ENCODE measurements at regions not wholly inside any gene's neighbourhood (a gene's known extent, or its start where the extent isn't known, plus 50 kb on each side); places are given as distances from the start of the nearest gene placed in this dataset.

DNA sequence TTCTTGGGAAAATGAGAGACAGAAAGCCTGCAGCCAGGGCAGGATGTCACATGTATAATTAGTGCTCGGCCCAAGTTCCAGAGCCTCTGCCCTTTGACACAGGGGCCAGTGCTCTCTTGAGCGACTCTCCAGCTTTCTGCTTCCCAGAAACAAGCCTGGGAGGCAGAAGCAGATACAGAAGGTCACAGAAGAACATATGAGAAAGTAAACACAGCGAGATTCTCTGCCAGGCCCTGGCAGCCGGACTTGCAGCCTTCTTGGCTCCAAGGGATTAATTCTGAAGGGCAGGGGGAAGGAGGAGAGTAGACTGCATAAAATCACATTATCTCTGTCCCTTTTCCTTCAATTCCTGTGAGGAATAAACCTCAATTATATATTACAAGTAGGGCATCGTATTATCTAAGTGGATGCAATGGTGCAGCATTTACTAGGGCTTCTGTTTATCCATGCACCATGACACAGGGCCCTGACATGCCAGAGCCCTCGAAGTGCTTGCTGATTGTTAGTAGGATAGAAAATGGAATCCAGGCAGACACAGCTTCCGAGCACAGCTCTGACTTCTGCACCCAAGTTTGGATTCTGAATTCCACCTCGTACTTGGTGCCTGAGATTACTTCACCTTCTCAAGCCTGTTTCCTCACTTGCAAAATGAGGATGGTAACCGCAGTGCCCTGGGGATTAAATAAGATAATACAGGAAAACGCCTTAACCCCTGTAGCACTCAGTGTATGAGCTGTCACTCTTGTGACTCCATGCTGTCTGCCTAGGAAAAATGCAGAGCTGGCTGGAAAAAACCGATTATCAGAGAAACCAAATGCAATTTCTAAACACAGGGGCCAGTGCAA is 536.5 kb downstream of the TNS3 start:
- H3K36me3 ChIP-seq (ENCODE audit: control insufficient read depth, insufficient read depth, low read length) = no peaks in the 10 kb centered on the region
- H3K27me3 ChIP-seq (ENCODE audit: control insufficient read depth, insufficient read depth, low read length) = no peaks in the 10 kb centered on the region
- Mint-ChIP-seq H3K27ac (no peak overlapping the region), H3K4me1 (no peaks in the 10 kb centered on the region), H3K9me3 (peaks cover 0 to 2% of the 10 kb centered on the region in 2 donors), H3K36me3 (no peaks in the 10 kb centered on the region), H3K27me3 (ENCODE audit: low read depth in 2 of 2) (no peaks in the 10 kb centered on the region), H3K4me3 (no peak overlapping the region)
- TF ChIP-seq, protein P1, sequence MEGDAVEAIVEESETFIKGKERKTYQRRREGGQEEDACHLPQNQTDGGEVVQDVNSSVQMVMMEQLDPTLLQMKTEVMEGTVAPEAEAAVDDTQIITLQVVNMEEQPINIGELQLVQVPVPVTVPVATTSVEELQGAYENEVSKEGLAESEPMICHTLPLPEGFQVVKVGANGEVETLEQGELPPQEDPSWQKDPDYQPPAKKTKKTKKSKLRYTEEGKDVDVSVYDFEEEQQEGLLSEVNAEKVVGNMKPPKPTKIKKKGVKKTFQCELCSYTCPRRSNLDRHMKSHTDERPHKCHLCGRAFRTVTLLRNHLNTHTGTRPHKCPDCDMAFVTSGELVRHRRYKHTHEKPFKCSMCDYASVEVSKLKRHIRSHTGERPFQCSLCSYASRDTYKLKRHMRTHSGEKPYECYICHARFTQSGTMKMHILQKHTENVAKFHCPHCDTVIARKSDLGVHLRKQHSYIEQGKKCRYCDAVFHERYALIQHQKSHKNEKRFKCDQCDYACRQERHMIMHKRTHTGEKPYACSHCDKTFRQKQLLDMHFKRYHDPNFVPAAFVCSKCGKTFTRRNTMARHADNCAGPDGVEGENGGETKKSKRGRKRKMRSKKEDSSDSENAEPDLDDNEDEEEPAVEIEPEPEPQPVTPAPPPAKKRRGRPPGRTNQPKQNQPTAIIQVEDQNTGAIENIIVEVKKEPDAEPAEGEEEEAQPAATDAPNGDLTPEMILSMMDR (IDR thresholded peaks at IDR 0.05) = no peak
- no peak overlapping the region for H3K4me3 ChIP-seq (ENCODE audit: low read length)
- no peaks in the 10 kb centered on the region for H3K9me3 ChIP-seq (ENCODE audit: control insufficient read depth, insufficient read depth, low read length)
- intact Hi-C loops (cut with micrococcal nuclease) = no loop called here
- no peak for ATAC-seq
- DNase-seq = no peak
- no peaks in the 10 kb centered on the region for H3K4me1 ChIP-seq (ENCODE audit: control insufficient read depth, insufficient read depth, low read length)
- WGBS (ENCODE audit: insufficient coverage) = 78% methylated on average over 11 of the region's 11 CpGs
- no peak overlapping the region for H3K27ac ChIP-seq (ENCODE audit: low read length)

DNA sequence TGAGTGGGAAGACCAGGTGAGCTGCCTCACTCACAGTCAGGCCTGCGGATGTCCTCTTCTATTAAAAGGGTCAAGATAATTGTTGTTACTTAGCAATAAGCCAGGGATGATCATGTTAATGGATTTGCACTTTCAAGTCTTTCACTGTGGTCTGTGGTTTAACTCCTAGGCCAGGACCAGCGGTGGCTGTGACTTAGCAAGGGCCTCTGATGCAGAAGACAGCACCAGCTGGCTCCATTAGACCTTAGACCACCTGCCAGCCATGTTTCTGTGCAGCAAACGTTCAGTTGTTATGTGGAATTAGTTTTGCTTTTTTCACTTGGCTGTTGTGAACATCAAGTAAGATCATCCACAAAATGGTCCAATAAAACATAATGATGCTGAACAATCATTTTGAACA is 537.3 kb downstream of the TNS3 start:
- H3K27ac ChIP-seq (ENCODE audit: low read length) = no peak overlapping the region
- H3K4me1 ChIP-seq (ENCODE audit: control insufficient read depth, insufficient read depth, low read length) = no peaks in the 10 kb centered on the region
- intact Hi-C loops (cut with micrococcal nuclease) = no loop called here
- H3K9me3 Mint-ChIP-seq = peaks cover 0 to 2% of the 10 kb centered on the region in 2 donors
- DNase-seq = no peak
- TF ChIP-seq, protein P1 (IDR thresholded peaks at IDR 0.05) = no peak
- no peaks in the 10 kb centered on the region for H3K36me3 ChIP-seq (ENCODE audit: control insufficient read depth, insufficient read depth, low read length)
- no peaks in the 10 kb centered on the region for H3K4me1 Mint-ChIP-seq
- no peaks in the 10 kb centered on the region for H3K36me3 Mint-ChIP-seq
- H3K27me3 ChIP-seq (ENCODE audit: control insufficient read depth, insufficient read depth, low read length) = no peaks in the 10 kb centered on the region
- no peak overlapping the region for H3K27ac Mint-ChIP-seq
- WGBS (ENCODE audit: insufficient coverage) = 55% methylated on average over 3 of the region's 3 CpGs
- H3K9me3 ChIP-seq (ENCODE audit: control insufficient read depth, insufficient read depth, low read length) = no peaks in the 10 kb centered on the region
- H3K4me3 ChIP-seq (ENCODE audit: low read length) = no peak overlapping the region
- ATAC-seq = no peak
- H3K27me3 Mint-ChIP-seq (ENCODE audit: low read depth in 2 of 2) = no peaks in the 10 kb centered on the region
- no peak overlapping the region for H3K4me3 Mint-ChIP-seq

DNA sequence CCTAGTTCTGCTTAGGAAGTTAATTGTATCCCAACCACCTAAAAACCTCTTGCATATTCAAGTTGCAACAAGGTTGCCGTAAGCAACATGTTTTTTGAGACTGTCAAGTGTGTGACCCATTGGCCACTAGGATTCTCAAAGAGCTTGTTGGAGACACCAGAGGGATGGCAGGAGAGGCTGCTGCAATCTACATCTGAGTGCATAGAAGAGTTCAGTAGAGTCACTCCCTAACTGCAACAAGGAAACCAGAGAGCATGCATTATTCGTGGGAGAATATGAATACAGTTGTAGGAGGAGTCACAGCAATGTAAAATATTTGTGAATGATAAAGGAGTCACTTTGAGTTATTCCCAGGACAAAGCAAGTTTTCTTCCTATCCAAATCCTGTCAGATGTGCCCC is 538.6 kb downstream of the TNS3 start:
- intact Hi-C loops (cut with micrococcal nuclease) = no loop called here
- Histone ChIP-seq H3K36me3 (ENCODE audit: control insufficient read depth, insufficient read depth, low read length) (no peaks in the 10 kb centered on the region), H3K9me3 (ENCODE audit: control insufficient read depth, insufficient read depth, low read length) (no peaks in the 10 kb centered on the region), H3K4me3 (ENCODE audit: low read length) (no peak overlapping the region), H3K4me1 (ENCODE audit: control insufficient read depth, insufficient read depth, low read length) (no peaks in the 10 kb centered on the region), H3K27ac (ENCODE audit: low read length) (no peak overlapping the region), H3K27me3 (ENCODE audit: control insufficient read depth, insufficient read depth, low read length) (no peaks in the 10 kb centered on the region)
- no peaks in the 10 kb centered on the region for H3K4me1 Mint-ChIP-seq
- no peak overlapping the region for H3K27ac Mint-ChIP-seq
- no peaks in the 10 kb centered on the region for H3K36me3 Mint-ChIP-seq
- DNase-seq (no peak), ATAC-seq (no peak)
- H3K27me3 Mint-ChIP-seq (ENCODE audit: low read depth in 2 of 2) = no peaks in the 10 kb centered on the region
- no peaks in the 10 kb centered on the region for H3K9me3 Mint-ChIP-seq
- TF ChIP-seq, protein P1 (IDR thresholded peaks at IDR 0.05) = no peak
- H3K4me3 Mint-ChIP-seq = no peak overlapping the region
- 94% methylated on average over 2 of the region's 2 CpGs for WGBS (ENCODE audit: insufficient coverage)

DNA sequence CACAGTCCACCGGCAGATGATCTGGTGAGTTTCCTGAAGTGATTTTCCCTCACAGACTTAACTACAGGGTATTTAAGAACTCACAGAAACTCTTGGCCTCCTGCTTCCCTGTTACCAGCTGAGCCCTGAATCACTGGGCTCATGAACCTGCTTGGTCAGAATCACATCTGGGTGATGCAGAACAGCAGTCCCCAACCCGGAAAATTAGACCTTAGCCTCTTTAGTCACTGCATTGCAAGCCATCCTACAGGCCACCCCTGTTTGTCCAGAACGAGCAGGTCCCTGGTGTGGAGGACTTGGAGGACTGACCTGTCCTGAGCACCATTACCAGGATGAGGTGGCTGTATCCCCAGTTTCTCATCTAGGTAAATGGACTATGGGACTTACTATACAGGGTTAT is 539.2 kb downstream of the TNS3 start:
- intact Hi-C loops (cut with micrococcal nuclease) = no loop called here
- Histone ChIP-seq H3K9me3 (ENCODE audit: control insufficient read depth, insufficient read depth, low read length) (no peaks in the 10 kb centered on the region), H3K36me3 (ENCODE audit: control insufficient read depth, insufficient read depth, low read length) (no peaks in the 10 kb centered on the region), H3K27ac (ENCODE audit: low read length) (no peak overlapping the region), H3K4me1 (ENCODE audit: control insufficient read depth, insufficient read depth, low read length) (no peaks in the 10 kb centered on the region), H3K27me3 (ENCODE audit: control insufficient read depth, insufficient read depth, low read length) (no peaks in the 10 kb centered on the region), H3K4me3 (ENCODE audit: low read length) (no peak overlapping the region)
- TF ChIP-seq, protein P1 (IDR thresholded peaks at IDR 0.05) = no peak
- H3K4me1 Mint-ChIP-seq = no peaks in the 10 kb centered on the region
- 69% methylated on average over 3 of the region's 3 CpGs for WGBS (ENCODE audit: insufficient coverage)
- no peak for ATAC-seq
- no peak overlapping the region for H3K27ac Mint-ChIP-seq
- no peak overlapping the region for H3K4me3 Mint-ChIP-seq
- peaks cover 0 to 2% of the 10 kb centered on the region in 2 donors for H3K9me3 Mint-ChIP-seq
- no peaks in the 10 kb centered on the region for H3K27me3 Mint-ChIP-seq (ENCODE audit: low read depth in 2 of 2)
- H3K36me3 Mint-ChIP-seq = no peaks in the 10 kb centered on the region
- no peak for DNase-seq

Measured in natural killer cell (primary cell).